ENCODE measurements at regions not wholly inside any gene's neighbourhood (a gene's known extent, or its start where the extent isn't known, plus 50 kb on each side); places are given as distances from the start of the nearest gene placed in this dataset.

DNA sequence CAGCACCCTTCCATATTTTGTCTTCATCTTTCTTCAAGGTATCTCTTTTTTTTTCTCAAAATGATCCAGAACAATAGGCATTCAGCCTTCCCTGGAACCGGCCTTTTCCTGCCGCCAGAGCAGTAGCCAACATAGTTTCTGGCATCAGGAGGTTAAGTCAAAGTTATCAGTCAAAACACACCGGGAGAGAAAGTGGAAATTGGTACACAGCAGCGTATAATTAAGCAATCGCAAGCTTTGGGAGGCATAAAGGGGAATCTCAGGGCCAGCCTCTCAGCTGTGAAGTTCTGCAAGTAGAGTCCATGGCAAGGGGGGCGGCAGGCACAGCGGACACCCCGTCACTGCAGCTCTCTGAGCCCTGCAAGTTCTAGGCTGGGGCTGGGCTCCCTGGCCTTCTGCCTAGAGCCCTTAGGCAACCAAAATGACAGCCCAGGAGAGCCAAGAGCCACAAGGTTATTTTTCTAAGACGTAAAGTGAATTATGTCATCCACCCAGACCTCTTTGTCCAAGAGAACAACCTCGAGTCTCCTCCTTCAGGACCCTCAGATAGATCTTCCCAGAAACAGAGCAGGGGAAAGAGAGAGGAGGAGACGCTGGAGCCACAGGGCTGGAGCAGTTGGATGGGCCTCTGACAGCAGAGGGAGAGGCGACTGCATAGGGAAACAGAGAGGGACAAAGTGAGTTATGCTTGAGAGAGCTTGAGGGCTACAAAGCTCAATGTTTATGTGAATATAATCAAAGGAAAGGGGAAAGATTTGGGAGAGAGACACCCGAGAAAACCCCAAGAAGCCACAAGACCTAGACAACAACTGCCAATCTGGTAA lies 114.7 kb downstream of the BCL2L11 start:
- Histone ChIP-seq H3K4me1 (no peaks in the 10 kb centered on the region), H3K36me3 (no peaks in the 10 kb centered on the region), H3K27ac (no peak overlapping the region), H3K4me3 (no peak overlapping the region), H3K9me3 (peaks cover 0 to 7% (median 0%) of the 10 kb centered on the region in 3 donors), H3K27me3 (no peaks in the 10 kb centered on the region)
- ATAC-seq = no peak
- TF ChIP-seq POLR2A (IDR thresholded peaks at IDR 0.05) = no peak
- TF ChIP-seq POLR2AphosphoS5 (IDR thresholded peaks at IDR 0.05) = no peak
- TF ChIP-seq EP300 (IDR thresholded peaks at IDR 0.05) = no peak
- TF ChIP-seq, protein P1, sequence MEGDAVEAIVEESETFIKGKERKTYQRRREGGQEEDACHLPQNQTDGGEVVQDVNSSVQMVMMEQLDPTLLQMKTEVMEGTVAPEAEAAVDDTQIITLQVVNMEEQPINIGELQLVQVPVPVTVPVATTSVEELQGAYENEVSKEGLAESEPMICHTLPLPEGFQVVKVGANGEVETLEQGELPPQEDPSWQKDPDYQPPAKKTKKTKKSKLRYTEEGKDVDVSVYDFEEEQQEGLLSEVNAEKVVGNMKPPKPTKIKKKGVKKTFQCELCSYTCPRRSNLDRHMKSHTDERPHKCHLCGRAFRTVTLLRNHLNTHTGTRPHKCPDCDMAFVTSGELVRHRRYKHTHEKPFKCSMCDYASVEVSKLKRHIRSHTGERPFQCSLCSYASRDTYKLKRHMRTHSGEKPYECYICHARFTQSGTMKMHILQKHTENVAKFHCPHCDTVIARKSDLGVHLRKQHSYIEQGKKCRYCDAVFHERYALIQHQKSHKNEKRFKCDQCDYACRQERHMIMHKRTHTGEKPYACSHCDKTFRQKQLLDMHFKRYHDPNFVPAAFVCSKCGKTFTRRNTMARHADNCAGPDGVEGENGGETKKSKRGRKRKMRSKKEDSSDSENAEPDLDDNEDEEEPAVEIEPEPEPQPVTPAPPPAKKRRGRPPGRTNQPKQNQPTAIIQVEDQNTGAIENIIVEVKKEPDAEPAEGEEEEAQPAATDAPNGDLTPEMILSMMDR (IDR thresholded peaks at IDR 0.05) = no peak
- 73% methylated on average over 3 to 4 of the region's 13 CpGs for WGBS, 2 donors (ENCODE audit: low coverage in 1 of 2)

DNA sequence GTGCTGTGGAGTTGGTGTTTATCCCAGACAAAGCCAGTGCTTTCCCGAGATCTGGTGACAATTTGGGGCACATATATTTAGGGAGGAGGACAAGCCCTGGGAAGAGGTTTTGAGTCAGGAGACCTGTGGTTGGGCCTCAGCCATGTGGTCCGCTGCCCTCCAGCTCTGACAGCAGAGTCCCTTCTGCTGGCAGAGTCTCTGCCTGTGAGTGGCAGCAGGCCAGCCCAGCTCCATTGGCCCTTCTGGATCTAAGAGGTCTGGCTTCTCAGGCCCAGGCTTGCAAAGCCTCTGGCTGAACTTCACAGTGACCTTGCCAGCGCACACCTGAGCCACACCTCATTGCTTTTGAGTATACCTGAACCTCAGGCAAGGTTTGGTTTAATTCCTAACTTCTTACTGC lies 115.3 kb downstream of the BCL2L11 start:
- WGBS, 2 donors (ENCODE audit: low coverage in 1 of 2) = 83 to 90% methylated on average over 1 to 2 of the region's 3 CpGs
- TF ChIP-seq, protein P1 (IDR thresholded peaks at IDR 0.05) = no peak
- TF ChIP-seq POLR2AphosphoS5 (IDR thresholded peaks at IDR 0.05) = no peak
- no peak for TF ChIP-seq POLR2A (IDR thresholded peaks at IDR 0.05)
- no peak for TF ChIP-seq EP300 (IDR thresholded peaks at IDR 0.05)
- Histone ChIP-seq H3K27ac (no peak overlapping the region), H3K9me3 (peaks cover 0 to 7% (median 0%) of the 10 kb centered on the region in 3 donors), H3K36me3 (no peaks in the 10 kb centered on the region), H3K4me3 (no peak overlapping the region), H3K27me3 (no peaks in the 10 kb centered on the region), H3K4me1 (no peaks in the 10 kb centered on the region)
- ATAC-seq = no peak

DNA sequence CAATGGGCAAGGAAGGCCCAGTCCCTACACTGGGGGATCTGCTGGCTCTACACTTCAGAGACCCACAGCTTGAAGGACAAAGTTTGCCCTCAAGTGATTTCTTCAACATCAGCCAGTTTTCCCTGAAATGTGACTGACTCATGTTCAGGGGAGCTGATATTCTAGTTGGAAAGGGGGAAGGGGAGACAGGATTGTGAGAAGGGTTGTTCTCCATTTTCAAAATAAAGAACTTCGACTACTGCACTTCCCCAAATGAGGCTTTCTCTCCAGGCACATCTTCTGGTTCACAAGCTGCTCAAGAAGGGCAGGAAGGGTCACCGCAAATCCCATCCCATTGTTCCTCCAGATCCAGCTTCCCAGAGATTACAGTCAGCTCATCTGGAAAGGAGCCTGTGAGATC lies 117.6 kb downstream of the BCL2L11 start:
- Histone ChIP-seq H3K27me3 (no peaks in the 10 kb centered on the region), H3K9me3 (no peaks in the 10 kb centered on the region), H3K27ac (no peak overlapping the region), H3K36me3 (no peaks in the 10 kb centered on the region), H3K4me1 (no peaks in the 10 kb centered on the region), H3K4me3 (no peak overlapping the region)
- ATAC-seq = no peak
- 63 to 100% methylated on average over 1 to 2 of the region's 2 CpGs for WGBS, 2 donors (ENCODE audit: low coverage in 1 of 2)
- TF ChIP-seq POLR2A (IDR thresholded peaks at IDR 0.05) (no peak), EP300 (IDR thresholded peaks at IDR 0.05) (no peak)
- TF ChIP-seq, protein P1 (IDR thresholded peaks at IDR 0.05) = no peak

DNA sequence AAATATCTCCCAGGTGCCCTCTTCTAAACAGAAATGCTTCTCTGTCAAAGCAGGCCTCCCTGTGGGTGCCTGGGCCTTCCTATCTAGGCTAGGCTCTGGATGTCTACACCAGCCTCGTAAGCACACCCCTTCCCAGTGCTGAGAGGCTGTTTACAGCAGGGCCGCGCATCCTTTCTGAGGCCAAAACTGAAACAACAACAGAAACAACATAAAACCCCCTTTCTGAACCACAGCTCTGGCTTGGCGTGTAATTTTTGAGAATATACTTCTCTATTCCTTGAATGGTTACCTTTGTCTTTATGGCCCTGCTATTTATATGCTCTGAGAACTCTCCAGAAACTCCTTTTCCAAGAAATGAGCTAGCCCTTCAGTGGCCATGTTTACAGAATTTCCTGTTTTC lies 118.4 kb downstream of the BCL2L11 start:
- ATAC-seq = no peak
- no peak overlapping the region for H3K4me3 ChIP-seq
- no peaks in the 10 kb centered on the region for H3K36me3 ChIP-seq
- H3K27ac ChIP-seq = no peak overlapping the region
- H3K9me3 ChIP-seq = no peaks in the 10 kb centered on the region
- H3K4me1 ChIP-seq = no peaks in the 10 kb centered on the region
- H3K27me3 ChIP-seq = no peaks in the 10 kb centered on the region
- 86 to 96% methylated on average over 4 of the region's 4 CpGs for WGBS, 2 donors (ENCODE audit: low coverage in 1 of 2)
- TF ChIP-seq, protein P1 (IDR thresholded peaks at IDR 0.05) = no peak
- TF ChIP-seq EP300 (IDR thresholded peaks at IDR 0.05) = no peak
- no peak for TF ChIP-seq POLR2A (IDR thresholded peaks at IDR 0.05)
- TF ChIP-seq POLR2AphosphoS5 (IDR thresholded peaks at IDR 0.05) = no peak

DNA sequence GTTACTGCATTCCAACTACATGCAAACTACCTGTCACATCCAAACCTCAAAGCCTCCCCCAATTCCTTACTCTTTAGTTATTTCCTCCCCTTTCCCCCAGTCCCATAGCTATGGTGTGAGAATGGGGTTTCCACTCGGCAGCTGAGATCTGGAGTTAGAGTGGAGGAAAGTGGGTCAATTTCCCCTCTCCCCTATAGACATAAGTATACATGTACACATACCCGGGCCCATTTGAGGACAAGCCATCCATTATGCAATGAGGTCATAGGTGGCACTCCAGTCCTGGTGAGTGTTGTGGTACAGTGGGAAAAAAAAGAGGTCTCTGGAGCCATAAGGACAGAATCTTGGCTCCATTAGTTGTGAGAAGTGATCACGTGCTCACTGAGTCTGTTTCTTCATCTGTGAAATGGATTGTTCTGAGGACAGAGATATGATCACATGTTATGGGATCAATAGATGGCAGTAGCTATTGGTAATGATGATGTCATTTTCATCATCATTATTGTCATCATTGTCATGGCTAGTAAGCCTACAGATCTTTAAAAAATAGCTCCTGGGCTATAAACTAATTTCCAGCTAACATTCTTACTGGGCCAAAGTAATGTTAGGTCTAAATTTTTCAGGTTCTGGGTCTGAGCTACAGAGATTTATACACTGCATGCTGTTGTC lies 119.0 kb downstream of the BCL2L11 start:
- TF ChIP-seq POLR2A (IDR thresholded peaks at IDR 0.05) (no peak), EP300 (IDR thresholded peaks at IDR 0.05) (no peak)

More for the DNA sequence above, 119.0 kb downstream of the BCL2L11 start:
- ATAC-seq = no peak
- Histone ChIP-seq H3K27ac (no peak overlapping the region), H3K27me3 (no peaks in the 10 kb centered on the region), H3K9me3 (no peaks in the 10 kb centered on the region), H3K4me3 (no peak overlapping the region), H3K36me3 (no peaks in the 10 kb centered on the region), H3K4me1 (no peaks in the 10 kb centered on the region)
- 92 to 100% methylated on average over 1 of the region's 3 CpGs for WGBS, 2 donors (ENCODE audit: low coverage in 1 of 2)

All from gastroesophageal sphincter (tissue), 4 donors.